Activated CD8-positive, alpha-beta memory T cell treated with anti-CD3 and anti-CD28 coated beads, Interleukin-2, amount 10 ng/mL, durations not matched to agents 7 days and 5 days (primary cell): ENCODE measurements at regions not wholly inside any gene's neighbourhood (a gene's known extent, or its start where the extent isn't known, plus 50 kb on each side); places are given as distances from the start of the nearest gene placed in this dataset.
"Not testable (repeated sequence)": the region's sequence is repeated elsewhere in the genome, so short reads cannot be mapped to it uniquely, and the experiment has no call there.

Source experiments
- ATAC-seq: fragments of 150-1000 bp; cut with Tn5 transposase; one replicate; pipeline ENCODE4 v1.10.0; 2021; ENCODE audit warnings: moderate library complexity
- CTCF ChIA-PET: fragments of 350-600 bp; sonication (Branson Sonifier 250); formaldehyde crosslinking; loops from one replicate; lab custom pipeline; 2021; ENCODE audit warnings: antibody characterized with exemption; lab: Charles Lee
- DNase-seq: peaks from one replicate; pipeline ENCODE4 v3.0.0-alpha.2; 2020
- H3K27ac Mint-ChIP-seq: one replicate; pipeline ENCODE4 v1.8.0; 2021; ENCODE audit warnings: mild to moderate bottlenecking, mixed read lengths
- H3K27me3 Mint-ChIP-seq: one replicate; pipeline ENCODE4 v1.8.0; 2021; ENCODE audit warnings: mixed read lengths
- H3K36me3 Mint-ChIP-seq: one replicate; pipeline ENCODE4 v1.8.0; 2021; ENCODE audit warnings: mild to moderate bottlenecking, mixed read lengths
- H3K4me1 Mint-ChIP-seq: one replicate; pipeline ENCODE4 v1.8.0; 2021; ENCODE audit warnings: mixed read lengths
- H3K4me3 Mint-ChIP-seq: one replicate; pipeline ENCODE4 v1.8.0; 2021; ENCODE audit warnings: mild to moderate bottlenecking, moderate library complexity, mixed read lengths
- H3K9me3 Mint-ChIP-seq: one replicate; pipeline ENCODE4 v1.8.0; 2022; ENCODE audit warnings: low read depth, mixed read lengths

DNA sequence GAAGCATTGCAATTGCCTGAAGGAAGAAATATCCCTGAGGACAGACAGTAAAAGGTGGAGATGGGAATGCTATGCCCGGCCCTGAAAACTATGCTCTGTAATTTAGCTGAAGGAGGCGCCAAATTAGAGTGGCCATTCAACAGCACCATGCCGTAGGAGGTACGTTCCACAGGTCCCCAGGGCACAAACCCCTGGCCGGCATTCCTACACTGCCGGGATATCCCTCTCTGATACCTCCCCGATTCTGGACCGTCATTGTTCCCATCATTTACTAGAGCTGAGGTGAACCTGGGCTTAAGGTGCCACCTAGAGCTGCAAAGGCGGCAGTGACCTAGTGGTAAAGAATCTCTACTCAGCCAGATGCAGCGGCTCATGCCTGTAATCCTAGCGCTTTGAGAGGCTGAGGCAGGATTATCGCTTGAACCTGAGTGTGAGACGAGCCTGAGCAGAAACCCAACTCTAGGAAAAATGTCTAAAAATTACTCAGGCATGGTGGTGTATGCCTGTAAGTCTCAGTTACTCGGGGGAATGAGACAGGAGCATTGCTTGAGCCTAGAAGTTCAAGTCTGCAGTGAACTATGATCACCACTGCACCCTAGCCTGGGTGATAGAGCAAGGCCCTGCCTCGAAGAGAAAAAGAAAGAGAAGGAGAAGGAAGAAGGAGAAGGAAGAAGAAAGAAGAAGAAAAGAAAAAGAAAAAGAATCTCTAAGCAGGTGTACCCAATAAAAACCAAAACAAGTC, 53.0 kb upstream of the TNKS2 start:
- H3K27ac Mint-ChIP-seq, result no peak overlapping the region
- ATAC-seq (no peak), DNase-seq (no peak)
- H3K4me1 Mint-ChIP-seq, result no peaks in the 10 kb centered on the region
- CTCF ChIA-PET, result no interaction called here
- no peaks in the 10 kb centered on the region for H3K9me3 Mint-ChIP-seq
- peaks cover 32% of the 10 kb centered on the region for H3K27me3 Mint-ChIP-seq
- no peaks in the 10 kb centered on the region for H3K36me3 Mint-ChIP-seq
- no peak overlapping the region for H3K4me3 Mint-ChIP-seq

DNA sequence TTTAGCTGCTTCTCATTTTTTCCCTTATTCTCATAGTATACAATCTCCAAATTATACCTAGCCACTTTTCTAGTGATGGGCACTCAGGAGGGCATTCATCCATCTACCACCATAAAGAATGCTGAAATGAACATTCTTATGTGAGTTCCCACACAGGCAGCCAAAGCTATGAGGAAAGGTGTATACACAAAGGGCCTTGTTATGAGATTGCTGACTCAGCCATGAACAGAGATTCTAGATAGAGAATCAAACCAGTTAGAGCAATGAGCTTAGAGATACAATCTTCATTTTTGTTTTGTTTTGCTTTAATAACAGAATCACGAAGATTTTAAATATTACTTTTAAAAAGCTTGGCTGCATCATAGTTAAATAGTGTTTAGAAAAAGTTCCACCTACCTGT, 54.8 kb upstream of the TNKS2 start:
- no peak for DNase-seq
- Mint-ChIP-seq H3K4me1 (no peaks in the 10 kb centered on the region), H3K27ac (no peak overlapping the region), H3K27me3 (peaks cover 46% of the 10 kb centered on the region), H3K36me3 (no peaks in the 10 kb centered on the region), H3K9me3 (no peaks in the 10 kb centered on the region), H3K4me3 (no peak overlapping the region)
- CTCF ChIA-PET, result no interaction called here
- no peak for ATAC-seq

DNA sequence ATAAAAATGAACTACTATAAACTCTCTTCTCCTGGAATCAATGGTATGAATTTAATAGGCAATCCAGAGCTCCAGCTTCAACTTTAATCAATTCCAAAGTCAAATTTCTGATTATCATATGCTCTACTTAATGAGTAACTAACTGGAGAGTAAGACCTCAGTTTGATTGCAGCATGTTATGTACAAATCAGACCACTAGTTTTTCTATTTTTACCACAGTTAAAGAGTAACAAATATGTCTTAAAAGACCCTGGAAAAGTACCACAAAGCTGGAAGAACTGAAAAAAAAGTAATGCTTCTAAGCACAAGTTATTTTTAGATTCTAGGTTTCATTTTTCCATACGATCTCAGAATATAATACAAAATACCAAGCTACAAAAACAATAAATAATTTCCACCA, 56.0 kb upstream of the TNKS2 start:
- ATAC-seq, result no peak
- H3K4me1 Mint-ChIP-seq, result no peaks in the 10 kb centered on the region
- no peaks in the 10 kb centered on the region for H3K36me3 Mint-ChIP-seq
- H3K27me3 Mint-ChIP-seq, result peaks cover 58% of the 10 kb centered on the region
- no peak overlapping the region for H3K27ac Mint-ChIP-seq
- no peak for DNase-seq
- H3K4me3 Mint-ChIP-seq, result no peak overlapping the region
- H3K9me3 Mint-ChIP-seq, result no peaks in the 10 kb centered on the region
- CTCF ChIA-PET, result no interaction called here

DNA sequence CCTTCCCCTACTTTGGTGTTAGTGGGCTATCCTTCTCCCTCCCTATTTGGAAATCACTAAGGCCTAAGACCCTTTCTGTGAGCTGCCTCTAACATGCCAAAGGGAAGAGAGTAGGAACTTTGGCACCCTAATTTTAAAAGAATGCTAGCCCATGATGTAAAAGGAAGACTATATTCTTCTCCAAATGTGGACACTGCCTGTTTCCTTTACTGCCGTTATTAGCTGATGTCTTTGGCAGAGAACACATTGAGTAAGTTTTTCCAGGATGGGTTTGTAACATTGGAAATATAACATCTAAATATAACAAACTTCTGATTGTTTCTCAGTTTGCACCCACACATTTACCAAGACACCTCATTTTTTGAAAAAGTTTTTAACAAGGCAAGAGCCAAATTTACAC, 56.9 kb upstream of the TNKS2 start:
- Mint-ChIP-seq H3K36me3 (no peaks in the 10 kb centered on the region), H3K27me3 (peaks cover 64% of the 10 kb centered on the region), H3K4me3 (no peak overlapping the region), H3K9me3 (no peaks in the 10 kb centered on the region), H3K27ac (no peak overlapping the region), H3K4me1 (no peaks in the 10 kb centered on the region)
- DNase-seq (no peak), ATAC-seq (no peak)
- CTCF ChIA-PET, result no interaction called here

DNA sequence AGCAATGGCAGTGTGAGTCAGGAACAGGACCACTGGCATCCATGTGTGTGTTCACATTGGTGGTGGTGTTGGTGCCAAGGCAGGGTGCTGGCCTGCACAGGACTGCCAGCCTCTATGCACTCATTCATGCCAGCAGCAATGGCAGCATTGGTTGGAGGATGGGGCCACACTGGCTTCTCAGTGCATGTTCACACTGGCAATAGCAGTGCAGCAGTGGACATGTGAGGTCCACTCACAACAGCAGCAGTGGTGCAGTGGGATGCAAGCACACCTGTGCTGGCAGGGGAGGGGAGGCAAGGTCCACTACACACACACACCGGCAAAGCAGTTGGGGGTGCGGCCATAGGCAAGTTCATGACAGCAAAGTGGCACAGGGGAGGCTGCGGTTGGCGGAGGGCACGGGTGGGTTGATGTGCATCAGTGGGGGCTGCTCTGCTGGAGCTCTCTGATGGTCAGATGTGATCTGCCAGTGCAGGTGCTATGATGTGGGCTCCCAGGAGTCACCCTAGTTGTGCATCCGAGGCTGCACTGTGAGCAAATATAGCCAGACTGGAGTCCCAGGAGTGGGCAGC, 57.8 kb upstream of the TNKS2 start:
- no peaks in the 10 kb centered on the region for H3K4me1 Mint-ChIP-seq
- no peak overlapping the region for H3K4me3 Mint-ChIP-seq
- CTCF ChIA-PET, result no interaction called here
- no peak for DNase-seq
- no peaks in the 10 kb centered on the region for H3K36me3 Mint-ChIP-seq
- H3K27me3 Mint-ChIP-seq, result peaks cover 65% of the 10 kb centered on the region
- ATAC-seq, result no peak
- H3K27ac Mint-ChIP-seq, result no peak overlapping the region
- no peaks in the 10 kb centered on the region for H3K9me3 Mint-ChIP-seq

DNA sequence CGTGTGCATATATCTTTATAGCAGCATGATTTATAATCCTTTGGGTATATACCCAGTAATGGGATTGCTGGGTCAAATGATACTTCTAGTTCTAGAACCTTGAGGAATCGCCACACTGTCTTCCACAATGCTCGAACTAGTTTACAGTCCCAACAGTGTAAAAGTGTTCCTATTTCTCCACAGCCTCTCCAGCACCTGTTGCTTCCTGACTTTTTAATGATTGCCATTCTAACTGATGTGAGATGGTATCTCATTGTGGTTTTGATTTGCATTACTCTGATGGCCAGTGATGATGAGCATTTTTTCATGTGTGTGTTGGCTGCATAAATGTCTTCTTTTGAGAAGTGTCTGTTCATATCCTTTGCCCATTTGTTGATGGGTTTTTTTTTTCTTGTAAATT, 66.0 kb upstream of the TNKS2 start:
- ATAC-seq, CTCF ChIA-PET: not testable (repeated sequence)

DNA sequence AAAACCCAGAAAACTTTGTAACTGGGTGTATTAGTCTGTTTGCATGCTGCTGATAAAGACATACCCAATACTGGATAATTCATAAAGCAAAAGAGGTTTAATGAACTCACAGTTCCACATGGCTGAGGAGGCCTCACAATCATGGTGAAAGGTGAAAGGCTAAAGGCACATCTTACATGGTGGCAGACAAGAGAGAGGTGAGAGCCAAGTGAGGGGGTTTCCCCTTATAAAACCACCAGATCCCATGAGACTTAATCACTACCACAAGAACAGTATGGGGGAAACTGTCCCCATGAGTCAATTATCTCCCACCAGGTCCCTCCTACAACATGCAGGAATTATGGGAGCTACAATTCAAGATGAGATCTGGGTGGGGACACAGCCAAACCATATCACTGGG, 68.9 kb upstream of the TNKS2 start:
- CTCF ChIA-PET, H3K4me1 Mint-ChIP-seq, H3K9me3 Mint-ChIP-seq, DNase-seq, ATAC-seq, H3K36me3 Mint-ChIP-seq, H3K27ac Mint-ChIP-seq, H3K4me3 Mint-ChIP-seq: not testable (repeated sequence)
- H3K27me3 Mint-ChIP-seq, result peaks cover 20% of the 10 kb centered on the region

More for the DNA sequence above, 66.0 kb upstream of the TNKS2 start:
- not testable (repeated sequence) for H3K9me3 Mint-ChIP-seq, H3K4me3 Mint-ChIP-seq, H3K4me1 Mint-ChIP-seq, DNase-seq, H3K27ac Mint-ChIP-seq, H3K36me3 Mint-ChIP-seq
- H3K27me3 Mint-ChIP-seq, result peaks cover 33% of the 10 kb centered on the region

DNA sequence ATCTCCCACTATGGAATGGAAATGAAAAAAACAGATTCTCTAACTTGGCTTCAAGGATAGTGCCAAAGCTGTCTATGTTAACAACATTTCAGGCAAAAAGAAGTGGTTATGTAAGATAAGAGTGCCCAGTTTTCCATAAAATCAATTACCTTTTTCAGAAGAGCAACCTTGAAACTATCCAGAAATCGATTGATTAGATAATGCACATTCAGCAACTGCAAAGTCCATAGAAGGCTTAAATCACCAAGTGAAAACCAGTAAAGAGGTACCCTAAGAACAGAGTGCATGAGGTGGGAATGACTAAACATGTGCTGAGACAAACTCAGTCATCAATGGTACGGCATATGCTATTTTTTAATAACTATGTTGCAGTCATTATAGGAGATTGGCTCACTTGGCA, 71.9 kb upstream of the TNKS2 start:
- Mint-ChIP-seq H3K4me1 (no peaks in the 10 kb centered on the region), H3K4me3 (no peak overlapping the region), H3K9me3 (no peaks in the 10 kb centered on the region), H3K27ac (no peak overlapping the region), H3K27me3 (peaks cover 10% of the 10 kb centered on the region), H3K36me3 (no peaks in the 10 kb centered on the region)
- CTCF ChIA-PET, result no interaction called here
- no peak for ATAC-seq
- DNase-seq, result no peak

DNA sequence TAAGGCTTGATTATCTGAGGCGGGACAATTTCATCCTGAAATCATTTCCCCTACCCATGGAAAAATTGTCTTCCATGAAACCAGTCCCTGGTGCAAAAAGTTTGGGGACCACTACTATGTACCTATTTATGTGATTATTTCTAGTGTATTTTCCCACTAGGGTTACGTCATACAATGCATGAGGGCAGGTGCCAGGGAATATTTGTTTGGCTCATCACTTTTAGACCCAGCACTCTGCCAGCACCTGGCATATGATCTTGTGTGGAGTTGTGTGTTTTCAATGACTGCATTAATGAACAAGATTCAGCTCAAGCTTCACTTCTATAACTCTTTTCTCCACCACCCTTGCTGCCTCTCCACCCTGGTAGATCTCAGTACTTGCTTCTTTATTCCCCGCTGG, 73.3 kb upstream of the TNKS2 start:
- Mint-ChIP-seq H3K4me1 (no peaks in the 10 kb centered on the region), H3K27me3 (peaks cover 14% of the 10 kb centered on the region), H3K27ac (no peak overlapping the region), H3K9me3 (no peaks in the 10 kb centered on the region), H3K36me3 (no peaks in the 10 kb centered on the region), H3K4me3 (no peak overlapping the region)
- DNase-seq (no peak), ATAC-seq (no peak)
- CTCF ChIA-PET, result no interaction called here

DNA sequence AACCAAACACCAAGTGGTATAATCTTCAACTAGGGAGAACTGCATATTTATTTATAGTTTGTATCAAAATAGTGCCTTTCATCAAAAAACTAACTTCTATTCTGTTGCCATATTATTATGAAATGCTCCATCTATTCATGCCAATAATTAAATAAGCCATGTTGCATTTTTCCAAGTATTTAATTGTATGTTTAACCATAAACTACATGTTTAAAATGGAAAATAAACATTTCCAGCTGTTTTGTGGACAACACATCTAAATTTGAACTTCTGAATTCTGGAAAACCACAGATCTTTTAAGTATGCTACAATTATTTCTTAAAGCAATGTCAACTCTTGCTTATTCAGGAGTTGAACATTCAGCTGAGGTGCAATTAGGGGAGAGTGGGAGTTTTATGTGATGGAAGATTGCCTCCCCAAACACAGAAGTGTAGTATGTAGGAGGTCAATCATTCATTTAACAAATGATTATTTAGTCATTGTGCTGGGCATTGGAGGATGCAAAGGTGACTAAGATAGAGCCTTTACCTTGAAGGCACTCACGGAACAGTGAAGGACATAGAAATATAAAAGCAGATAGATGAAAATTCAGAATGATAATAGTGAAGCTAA, 80.7 kb upstream of the PPP1R3C start:
- ATAC-seq (no peak), DNase-seq (no peak)
- Mint-ChIP-seq H3K36me3 (no peaks in the 10 kb centered on the region), H3K4me3 (no peak overlapping the region), H3K27ac (no peak overlapping the region), H3K4me1 (no peaks in the 10 kb centered on the region), H3K9me3 (no peaks in the 10 kb centered on the region), H3K27me3 (peaks cover 37% of the 10 kb centered on the region)
- CTCF ChIA-PET, result interaction anchor here (1.1 kb wide), 1 partner anchor 12 kb away, joined by 3 read pairs; no protein-coding TSS in a partner anchor

DNA sequence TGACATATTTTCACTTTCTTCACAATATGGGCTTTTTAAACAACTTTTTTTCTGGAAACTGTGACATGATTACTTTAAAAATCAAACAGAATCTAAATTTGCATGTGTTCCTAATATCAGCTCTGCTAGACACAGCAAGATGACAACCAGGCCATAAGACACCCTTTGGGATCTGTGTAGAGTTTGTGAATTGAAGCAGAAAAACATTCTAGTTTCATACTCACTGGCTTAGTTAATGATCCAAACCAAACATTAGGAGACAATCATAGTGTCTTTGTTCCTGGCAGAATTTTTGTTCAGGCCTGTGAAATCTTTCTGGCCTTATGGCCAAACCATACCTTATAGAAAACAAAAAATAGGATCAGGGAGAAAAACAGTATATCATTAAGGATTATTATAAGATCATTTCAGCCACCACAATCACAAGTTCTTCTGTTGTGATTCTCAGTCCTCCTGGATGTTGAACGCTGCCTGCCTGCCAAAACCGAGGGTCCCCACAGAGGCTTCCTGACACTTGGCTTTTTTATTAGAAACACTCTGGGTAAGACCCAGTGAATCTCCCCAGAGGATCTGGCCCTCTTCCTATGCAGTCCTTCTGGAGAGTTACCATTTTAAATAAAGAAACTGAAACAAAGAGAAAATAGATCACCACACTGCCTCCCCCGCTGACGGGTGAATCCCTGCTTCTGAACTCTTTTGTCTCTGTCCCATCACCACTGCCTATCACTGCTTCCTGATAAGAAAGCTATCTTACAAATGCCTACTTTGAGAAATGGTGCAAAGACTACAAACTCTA, 79.2 kb upstream of the PPP1R3C start:
- CTCF ChIA-PET, result interaction anchor here (0.7 kb wide), 1 partner anchor 23 kb away, joined by 3 read pairs; no protein-coding TSS in a partner anchor
- H3K4me1 Mint-ChIP-seq, result no peaks in the 10 kb centered on the region

DNA sequence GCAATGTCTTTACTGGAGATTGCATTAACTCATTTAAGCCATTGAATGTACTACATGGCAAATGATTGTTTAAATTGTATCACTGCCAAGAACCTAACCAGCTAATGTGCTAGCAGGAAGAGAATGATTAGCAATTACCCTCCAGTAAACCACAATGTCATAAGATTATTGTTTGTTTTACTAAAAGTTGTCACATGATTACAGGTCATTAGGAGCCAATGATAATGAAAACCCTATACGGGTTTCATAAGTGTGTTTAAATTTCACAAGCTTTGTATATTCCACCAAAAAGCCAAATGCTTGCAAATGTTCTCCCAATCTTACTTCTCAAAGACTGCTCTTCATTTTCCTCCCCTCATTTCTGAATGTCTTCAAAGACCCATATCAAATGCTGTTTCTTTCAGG, 76.5 kb upstream of the PPP1R3C start:
- Mint-ChIP-seq H3K9me3 (no peaks in the 10 kb centered on the region), H3K27ac (no peak overlapping the region), H3K36me3 (no peaks in the 10 kb centered on the region), H3K4me1 (no peaks in the 10 kb centered on the region), H3K27me3 (peaks cover 45% of the 10 kb centered on the region), H3K4me3 (no peak overlapping the region)
- CTCF ChIA-PET, result no interaction called here
- ATAC-seq (no peak), DNase-seq (no peak)

More for the DNA sequence above, 79.2 kb upstream of the PPP1R3C start:
- H3K27me3 Mint-ChIP-seq, result peaks cover 40% of the 10 kb centered on the region
- no peaks in the 10 kb centered on the region for H3K9me3 Mint-ChIP-seq
- no peak overlapping the region for H3K27ac Mint-ChIP-seq
- no peak for DNase-seq
- ATAC-seq, result no peak
- H3K36me3 Mint-ChIP-seq, result no peaks in the 10 kb centered on the region
- H3K4me3 Mint-ChIP-seq, result no peak overlapping the region

DNA sequence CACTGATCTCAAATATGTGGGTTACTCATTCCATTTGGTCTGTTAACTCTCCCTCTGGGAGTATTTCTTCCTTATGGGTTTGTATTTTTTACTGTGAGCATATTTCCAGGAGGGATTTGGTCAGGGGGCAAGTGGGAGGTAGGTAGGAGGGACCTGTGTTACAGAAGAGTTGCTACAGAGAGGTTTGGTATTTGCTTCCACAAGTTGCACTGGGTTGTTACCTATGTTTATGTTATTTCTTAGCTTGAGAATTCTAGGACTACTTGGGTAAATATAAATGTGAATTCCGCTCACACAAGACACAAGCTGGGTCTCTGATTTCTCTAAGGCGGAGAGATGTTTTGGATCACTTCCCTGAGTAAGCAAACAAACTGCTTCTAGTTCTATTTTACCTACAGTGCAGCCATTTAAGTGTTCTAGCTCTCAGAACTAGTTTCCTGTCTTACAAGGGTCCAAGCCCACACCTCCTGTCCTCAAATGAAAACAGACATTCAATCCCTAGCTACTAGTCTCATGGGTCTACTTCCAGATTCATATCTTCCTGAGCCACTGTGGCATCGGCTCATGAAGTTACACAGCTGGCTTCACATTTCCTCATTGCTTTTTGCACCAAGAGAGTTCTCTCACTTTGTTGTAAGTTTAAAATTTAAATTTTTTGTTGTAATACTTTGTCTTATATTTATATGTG, 75.4 kb upstream of the PPP1R3C start:
- CTCF ChIA-PET, result no interaction called here
- ATAC-seq (no peak), DNase-seq (no peak)
- Mint-ChIP-seq H3K36me3 (no peaks in the 10 kb centered on the region), H3K4me1 (no peaks in the 10 kb centered on the region), H3K27ac (no peak overlapping the region), H3K4me3 (no peak overlapping the region), H3K27me3 (peaks cover 41% of the 10 kb centered on the region), H3K9me3 (no peaks in the 10 kb centered on the region)
